ENCODE measurements at regions not wholly inside any gene's neighbourhood (a gene's known extent, or its start where the extent isn't known, plus 50 kb on each side); places are given as distances from the start of the nearest gene placed in this dataset.

DNA sequence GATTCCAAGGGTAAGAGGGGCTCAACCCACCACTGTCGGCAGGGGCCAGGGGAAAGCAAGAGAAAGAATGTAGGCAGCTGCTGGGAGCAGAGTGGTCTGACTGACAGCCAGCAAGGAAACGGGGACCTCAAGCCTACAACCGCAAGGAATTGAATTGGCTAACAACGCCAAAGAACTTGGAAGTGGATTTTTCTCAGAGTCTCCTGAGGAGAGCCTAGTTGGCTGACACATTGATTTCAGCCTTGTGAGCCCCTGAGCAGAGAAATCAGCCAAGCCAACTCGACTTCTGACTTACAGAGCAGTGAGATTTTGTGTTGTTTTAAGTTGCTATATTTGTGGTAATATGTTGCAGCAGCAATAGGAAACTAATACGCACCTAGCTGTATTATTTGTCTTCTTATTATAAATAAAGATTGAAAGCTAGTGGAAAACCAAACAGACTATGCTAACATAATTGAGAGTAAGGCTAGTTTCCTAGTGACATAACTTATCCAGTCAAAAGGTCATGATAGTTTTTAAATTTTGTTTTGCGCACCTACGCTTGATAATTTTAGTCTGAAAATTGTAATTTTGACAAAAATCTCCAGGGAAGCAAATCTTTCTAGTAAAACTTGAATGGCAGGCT, 145.8 kb upstream of the HCCS start:
- POLR2A ChIA-PET, result no interaction called here
- H3K27me3 ChIP-seq (ENCODE audit: control insufficient read depth in 2 of 2, insufficient read depth in 2 of 2, low read length in 2 of 2), result no peaks in the 10 kb centered on the region
- DNase-seq (ENCODE audit: low read depth, low spot score) (no peak), FAIRE-seq (no peak)
- no peaks in the 10 kb centered on the region for H3K9me3 ChIP-seq (replicated peaks; ENCODE audit: control insufficient read depth, insufficient read depth, low read length)
- no peaks in the 10 kb centered on the region for H3K79me2 ChIP-seq (ENCODE audit: control insufficient read depth, insufficient read depth, low read length)
- TF ChIP-seq GATA2 (IDR thresholded peaks at IDR 0.05; ENCODE audit: insufficient read depth, insufficient read length, low read depth, low read length) (no peak), EZH2 (IDR thresholded peaks at IDR 0.05; ENCODE audit: borderline replicate concordance, low read depth, low read length, severe bottlenecking) (no peak), JUN (IDR thresholded peaks at IDR 0.05; ENCODE audit: borderline replicate concordance, insufficient read depth, insufficient read length, low read depth) (no peak)
- no peak overlapping the region for H2AFZ ChIP-seq (ENCODE audit: low read depth, low read length)
- intact Hi-C loops (cut with micrococcal nuclease) (no loop called here), dilution Hi-C loops (cut with MboI; ENCODE audit: extremely low pct_ligation_motif_present, low sequenced_read_pairs) (no loop called here)
- no peaks in the 10 kb centered on the region for H3K4me1 ChIP-seq (ENCODE audit: control insufficient read depth, extremely low read depth, insufficient read depth, low read length)
- no TSS peak for BruUV-seq (replicated peaks)
- no peak overlapping the region for H3K27ac ChIP-seq (ENCODE audit: insufficient read depth, low read depth, low read length)
- H4K20me1 ChIP-seq (replicated peaks; ENCODE audit: control insufficient read depth, extremely low read depth, insufficient read depth, low read length), result no peaks in the 10 kb centered on the region
- H3K9me1 ChIP-seq (replicated peaks; ENCODE audit: control insufficient read depth, extremely low read depth, insufficient read depth, low read length), result no peaks in the 10 kb centered on the region
- CTCF ChIA-PET, result no interaction called here
- no peak overlapping the region for H3K4me3 ChIP-seq (replicated peaks in 1 of 3; ENCODE audit: insufficient read depth in 1 of 3, low read depth in 1 of 3, low read length in 3 of 3)
- H3K36me3 ChIP-seq (ENCODE audit: control insufficient read depth in 2 of 2, extremely low read depth in 1 of 2, insufficient read depth in 2 of 2, low read length in 2 of 2), result no peaks in the 10 kb centered on the region
- no peak overlapping the region for H3K9ac ChIP-seq (replicated peaks; ENCODE audit: extremely low read depth, insufficient read depth, low read length)
- no peak overlapping the region for H3K4me2 ChIP-seq (ENCODE audit: insufficient read depth, low read length)

DNA sequence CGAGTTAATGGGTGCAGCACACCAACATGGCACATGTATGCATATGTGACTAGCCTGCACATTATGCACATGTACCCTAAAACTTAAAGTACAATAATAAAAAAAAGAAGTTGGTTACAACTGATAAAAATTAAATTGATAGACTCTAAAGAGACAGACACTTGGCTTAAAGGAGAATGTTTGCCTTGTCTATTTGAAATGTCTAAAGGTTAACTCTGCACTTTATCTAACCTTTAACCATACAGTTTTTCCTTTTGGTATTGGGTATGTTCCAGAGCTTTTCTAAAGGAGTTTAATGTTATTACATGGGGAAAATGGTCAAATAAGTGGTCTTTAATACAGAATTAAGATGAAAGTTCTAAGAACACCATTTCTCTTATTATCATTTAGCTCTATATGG, 145.1 kb upstream of the HCCS start:
- no peaks in the 10 kb centered on the region for H4K20me1 ChIP-seq (replicated peaks; ENCODE audit: control insufficient read depth, extremely low read depth, insufficient read depth, low read length)
- TF ChIP-seq JUN (IDR thresholded peaks at IDR 0.05; ENCODE audit: borderline replicate concordance, insufficient read depth, insufficient read length, low read depth) (no peak), GATA2 (IDR thresholded peaks at IDR 0.05; ENCODE audit: insufficient read depth, insufficient read length, low read depth, low read length) (no peak), EZH2 (IDR thresholded peaks at IDR 0.05; ENCODE audit: borderline replicate concordance, low read depth, low read length, severe bottlenecking) (no peak), FOS (IDR thresholded peaks at IDR 0.05; ENCODE audit: borderline replicate concordance, insufficient read depth, low read length) (no peak), POLR2A (IDR thresholded peaks at IDR 0.05; ENCODE audit: low read depth, low read length) (no peak)
- dilution Hi-C loops (cut with MboI; ENCODE audit: extremely low pct_ligation_motif_present, low sequenced_read_pairs) (no loop called here), intact Hi-C loops (cut with micrococcal nuclease) (no loop called here)
- H3K9ac ChIP-seq (replicated peaks; ENCODE audit: extremely low read depth, insufficient read depth, low read length), result no peak overlapping the region
- CTCF ChIA-PET, result no interaction called here
- H2AFZ ChIP-seq (ENCODE audit: low read depth, low read length), result no peak overlapping the region
- H3K79me2 ChIP-seq (ENCODE audit: control insufficient read depth, insufficient read depth, low read length), result no peaks in the 10 kb centered on the region
- no peak overlapping the region for H3K4me2 ChIP-seq (ENCODE audit: insufficient read depth, low read length)
- no peak overlapping the region for H3K27ac ChIP-seq (ENCODE audit: insufficient read depth, low read depth, low read length)
- no peak for DNase-seq (ENCODE audit: low read depth, low spot score)
- POLR2A ChIA-PET, result no interaction called here
- H3K36me3 ChIP-seq (ENCODE audit: control insufficient read depth in 2 of 2, extremely low read depth in 1 of 2, insufficient read depth in 2 of 2, low read length in 2 of 2), result no peaks in the 10 kb centered on the region
- no peaks in the 10 kb centered on the region for H3K9me1 ChIP-seq (replicated peaks; ENCODE audit: control insufficient read depth, extremely low read depth, insufficient read depth, low read length)
- no TSS peak for BruUV-seq (replicated peaks)
- H3K27me3 ChIP-seq (ENCODE audit: control insufficient read depth in 2 of 2, insufficient read depth in 2 of 2, low read length in 2 of 2), result no peaks in the 10 kb centered on the region
- H3K4me1 ChIP-seq (ENCODE audit: control insufficient read depth, extremely low read depth, insufficient read depth, low read length), result no peaks in the 10 kb centered on the region
- H3K4me3 ChIP-seq (replicated peaks in 1 of 3; ENCODE audit: insufficient read depth in 1 of 3, low read depth in 1 of 3, low read length in 3 of 3), result no peak overlapping the region
- FAIRE-seq, result no peak
- H3K9me3 ChIP-seq (replicated peaks; ENCODE audit: control insufficient read depth, insufficient read depth, low read length), result no peaks in the 10 kb centered on the region

All from endothelial cell of umbilical vein (primary cell).